Neural cell (in vitro differentiated cells): ENCODE measurements at regions not wholly inside any gene's neighbourhood (a gene's known extent, or its start where the extent isn't known, plus 50 kb on each side); places are given as distances from the start of the nearest gene placed in this dataset.

ENCODE experiments used
- H2AFZ ChIP-seq: fragments of 200-600, 300-800 bp; sonication (generic), shearing (Covaris generic); 2 replicates; pipeline ENCODE4 v1.6.0; 2014; ENCODE audit warnings: low read depth, mild to moderate bottlenecking, antibody characterized with exemption, low read length, moderate library complexity
- H3F3A ChIP-seq: fragments of 200-600 bp; shearing (Covaris generic); 2 replicates; pipeline ENCODE4 v1.6.1; 2016; ENCODE audit warnings: mild to moderate bottlenecking, moderate library complexity, mixed read lengths, antibody characterized with exemption, low read length; ENCODE audit not compliant: insufficient read depth, poor library complexity, severe bottlenecking
- H3K27ac ChIP-seq: fragments of 200-600, 300-800 bp; sonication (generic), shearing (Covaris generic); 2 replicates; pipeline ENCODE4 v1.5.1; 2014; ENCODE audit warnings: mild to moderate bottlenecking, low read length, moderate library complexity
- H3K27me3 ChIP-seq: fragments of 300-800, 200-600 bp; sonication (generic), shearing (Covaris generic); 2 replicates; pipeline ENCODE4 v1.6.0; 2014; ENCODE audit warnings: mild to moderate bottlenecking, low read depth, low read length, moderate library complexity; ENCODE audit not compliant: insufficient read depth
- H3K36me3 ChIP-seq: fragments of 300-800, 200-600 bp; sonication (generic), shearing (Covaris generic); 2 replicates; pipeline ENCODE4 v1.5.1; 2014; ENCODE audit warnings: mild to moderate bottlenecking, antibody characterized with exemption, low read length, moderate library complexity; ENCODE audit not compliant: insufficient read depth
- H3K4me2 ChIP-seq: fragments of 300-800, 200-600 bp; sonication (generic), shearing (Covaris generic); 2 replicates; pipeline ENCODE4 v1.6.0; 2014; ENCODE audit warnings: mild to moderate bottlenecking, low read length
- H3K4me3 ChIP-seq: fragments of 300-800, 200-600 bp; sonication (generic), shearing (Covaris generic); 2 replicates; pipeline ENCODE4 v1.5.1; 2014; ENCODE audit warnings: mild to moderate bottlenecking, low read length, moderate library complexity
- H3K79me2 ChIP-seq: fragments of 200-600 bp; shearing (Covaris generic); replicated peaks from 2 replicates; pipeline ENCODE4 v1.6.0; 2014; ENCODE audit warnings: mild to moderate bottlenecking, low read length, moderate library complexity; ENCODE audit not compliant: insufficient read depth
- H3K9ac ChIP-seq: fragments of 300-800, 200-600 bp; sonication (generic), shearing (Covaris generic); 2 replicates; pipeline ENCODE4 v1.6.1; 2016; ENCODE audit warnings: mild to moderate bottlenecking, low read length, mixed read lengths
- H3K9me2 ChIP-seq: fragments of 200-600 bp; shearing (Covaris generic); 2 replicates; pipeline ENCODE4 v1.6.1; 2016; ENCODE audit warnings: mild to moderate bottlenecking, low read length, mixed read lengths; ENCODE audit not compliant: insufficient read depth
- H3K9me3 ChIP-seq: fragments of 200-600, 300-800 bp; sonication (generic), shearing (Covaris generic); 2 replicates; pipeline ENCODE4 v1.6.1; 2016; ENCODE audit warnings: mild to moderate bottlenecking, mixed run types, low read length, moderate library complexity, mixed read lengths
- H4K20me1 ChIP-seq: fragments of 200-600 bp; shearing (Covaris generic); 2 replicates; pipeline ENCODE4 v1.6.1; 2016; ENCODE audit warnings: mild to moderate bottlenecking, mixed run types; ENCODE audit not compliant: insufficient read depth
- CTCF ChIP-seq: fragments of 450-650 bp; IDR thresholded peaks from 2 replicates; pipeline ENCODE4 v1.5.1; 2014; ENCODE audit warnings: antibody characterized with exemption, mild to moderate bottlenecking, moderate library complexity; ENCODE audit not compliant: poor library complexity, severe bottlenecking
- EP300 ChIP-seq: fragments of 450-650 bp; conservative IDR thresholded peaks from 2 replicates; pipeline ENCODE4 v1.6.1; 2014; ENCODE audit warnings: antibody characterized with exemption, mild to moderate bottlenecking, moderate library complexity; ENCODE audit not compliant: poor library complexity, severe bottlenecking
- EZH2 ChIP-seq: fragments of 200-600, 300-800 bp; shearing (Covaris generic), sonication (generic); IDR thresholded peaks from 2 replicates; pipeline ENCODE4 v1.6.1; 2014; ENCODE audit warnings: antibody characterized with exemption, low read length, borderline replicate concordance, mild to moderate bottlenecking; ENCODE audit not compliant: insufficient read depth, poor library complexity, severe bottlenecking
- MXI1 ChIP-seq: fragments of 450-650 bp; conservative IDR thresholded peaks from 2 replicates; pipeline ENCODE4 v1.6.1; 2014; ENCODE audit warnings: antibody characterized with exemption, mild to moderate bottlenecking; ENCODE audit not compliant: poor library complexity, severe bottlenecking
- POLR2AphosphoS5 ChIP-seq: IDR thresholded peaks from 2 replicates; pipeline ENCODE4 v1.6.1; 2012
- RAD21 ChIP-seq: fragments of 450-650 bp; conservative IDR thresholded peaks from 2 replicates; pipeline ENCODE4 v1.6.1; 2014; ENCODE audit warnings: antibody characterized with exemption, mild to moderate bottlenecking, moderate library complexity
- SMC3 ChIP-seq: fragments of 450-650 bp; conservative IDR thresholded peaks from 2 replicates; pipeline ENCODE4 v1.6.1; 2014; ENCODE audit warnings: antibody characterized with exemption, mild to moderate bottlenecking, moderate library complexity; ENCODE audit not compliant: poor library complexity
- TAF1 ChIP-seq: IDR thresholded peaks from 2 replicates; pipeline ENCODE4 v1.6.1; 2012; ENCODE audit warnings: low read depth
- TF ChIP-seq, protein P1 (sequence below): IDR thresholded peaks from 2 replicates; pipeline ENCODE4 v1.6.1; 2012; ENCODE audit warnings: borderline replicate concordance

DNA sequence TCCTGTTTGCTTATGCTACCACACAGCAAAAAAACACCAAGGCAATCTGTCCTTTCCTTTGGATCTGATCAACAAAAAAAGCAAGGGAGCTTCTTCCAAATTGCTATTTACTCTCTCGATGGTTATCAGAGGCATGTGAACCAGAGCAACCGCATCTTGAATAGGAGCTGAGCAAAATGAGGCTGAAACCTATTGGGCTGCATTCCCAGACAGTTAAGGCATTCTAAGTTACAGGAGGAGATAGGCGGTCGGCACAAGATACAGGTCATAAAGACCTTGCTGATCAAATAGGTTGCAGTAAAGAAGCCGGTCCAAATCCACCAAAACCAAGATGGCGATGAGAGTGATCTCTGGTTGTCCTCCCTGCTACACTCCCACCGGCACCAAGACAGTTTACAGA is 76.8 kb upstream of the FRMD4A start:
- Histone ChIP-seq H3K9me2 (no peaks in the 10 kb centered on the region), H3K79me2 (no peaks in the 10 kb centered on the region), H3K4me2 (no peak overlapping the region), H3F3A (no peaks in the 10 kb centered on the region), H3K27ac (no peak overlapping the region), H3K9me3 (no peaks in the 10 kb centered on the region), H3K36me3 (no peaks in the 10 kb centered on the region), H3K4me3 (no peak overlapping the region), H4K20me1 (no peaks in the 10 kb centered on the region), H3K9ac (no peak overlapping the region), H2AFZ (no peak overlapping the region), H3K27me3 (no peaks in the 10 kb centered on the region)
- no peak for TF ChIP-seq RAD21
- TF ChIP-seq, protein P1, sequence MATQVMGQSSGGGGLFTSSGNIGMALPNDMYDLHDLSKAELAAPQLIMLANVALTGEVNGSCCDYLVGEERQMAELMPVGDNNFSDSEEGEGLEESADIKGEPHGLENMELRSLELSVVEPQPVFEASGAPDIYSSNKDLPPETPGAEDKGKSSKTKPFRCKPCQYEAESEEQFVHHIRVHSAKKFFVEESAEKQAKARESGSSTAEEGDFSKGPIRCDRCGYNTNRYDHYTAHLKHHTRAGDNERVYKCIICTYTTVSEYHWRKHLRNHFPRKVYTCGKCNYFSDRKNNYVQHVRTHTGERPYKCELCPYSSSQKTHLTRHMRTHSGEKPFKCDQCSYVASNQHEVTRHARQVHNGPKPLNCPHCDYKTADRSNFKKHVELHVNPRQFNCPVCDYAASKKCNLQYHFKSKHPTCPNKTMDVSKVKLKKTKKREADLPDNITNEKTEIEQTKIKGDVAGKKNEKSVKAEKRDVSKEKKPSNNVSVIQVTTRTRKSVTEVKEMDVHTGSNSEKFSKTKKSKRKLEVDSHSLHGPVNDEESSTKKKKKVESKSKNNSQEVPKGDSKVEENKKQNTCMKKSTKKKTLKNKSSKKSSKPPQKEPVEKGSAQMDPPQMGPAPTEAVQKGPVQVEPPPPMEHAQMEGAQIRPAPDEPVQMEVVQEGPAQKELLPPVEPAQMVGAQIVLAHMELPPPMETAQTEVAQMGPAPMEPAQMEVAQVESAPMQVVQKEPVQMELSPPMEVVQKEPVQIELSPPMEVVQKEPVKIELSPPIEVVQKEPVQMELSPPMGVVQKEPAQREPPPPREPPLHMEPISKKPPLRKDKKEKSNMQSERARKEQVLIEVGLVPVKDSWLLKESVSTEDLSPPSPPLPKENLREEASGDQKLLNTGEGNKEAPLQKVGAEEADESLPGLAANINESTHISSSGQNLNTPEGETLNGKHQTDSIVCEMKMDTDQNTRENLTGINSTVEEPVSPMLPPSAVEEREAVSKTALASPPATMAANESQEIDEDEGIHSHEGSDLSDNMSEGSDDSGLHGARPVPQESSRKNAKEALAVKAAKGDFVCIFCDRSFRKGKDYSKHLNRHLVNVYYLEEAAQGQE, result no peak
- TF ChIP-seq TAF1, result no peak
- TF ChIP-seq EP300, result no peak
- no peak for TF ChIP-seq SMC3
- no peak for TF ChIP-seq CTCF
- TF ChIP-seq EZH2, result no peak
- no peak for TF ChIP-seq MXI1
- no peak for TF ChIP-seq POLR2AphosphoS5

GRCh38 chr10:14405076-14406065 is 74.6 kb upstream of the FRMD4A start:
- Histone ChIP-seq H3K27me3 (no peaks in the 10 kb centered on the region), H2AFZ (no peak overlapping the region), H3K36me3 (no peaks in the 10 kb centered on the region), H3K9ac (no peak overlapping the region), H3K4me3 (no peak overlapping the region), H3F3A (no peaks in the 10 kb centered on the region), H3K4me2 (no peak overlapping the region), H3K27ac (no peak overlapping the region), H3K9me2 (no peaks in the 10 kb centered on the region), H3K79me2 (no peaks in the 10 kb centered on the region), H3K9me3 (no peaks in the 10 kb centered on the region), H4K20me1 (no peaks in the 10 kb centered on the region)
- TF ChIP-seq EP300 (no peak), POLR2AphosphoS5 (no peak), TAF1 (no peak), EZH2 (no peak), MXI1 (no peak), RAD21 (no peak), CTCF (no peak), SMC3 (no peak)
- TF ChIP-seq, protein P1, result no peak
